NOMO-1 treated with DMSO at 0.1 percent for 48 hours (cell line): ENCODE measurements at regions not wholly inside any gene's neighbourhood (a gene's known extent, or its start where the extent isn't known, plus 50 kb on each side); places are given as distances from the start of the nearest gene placed in this dataset.
"Not testable (repeated sequence)": the region's sequence is repeated elsewhere in the genome, so short reads cannot be mapped to it uniquely, and the experiment has no call there.

Source experiments
- DNase-seq: peaks from one replicate; lab custom pipeline; 2025; ENCODE audit not compliant: unreplicated experiment; lab: John Stamatoyannopoulos, UW

DNA sequence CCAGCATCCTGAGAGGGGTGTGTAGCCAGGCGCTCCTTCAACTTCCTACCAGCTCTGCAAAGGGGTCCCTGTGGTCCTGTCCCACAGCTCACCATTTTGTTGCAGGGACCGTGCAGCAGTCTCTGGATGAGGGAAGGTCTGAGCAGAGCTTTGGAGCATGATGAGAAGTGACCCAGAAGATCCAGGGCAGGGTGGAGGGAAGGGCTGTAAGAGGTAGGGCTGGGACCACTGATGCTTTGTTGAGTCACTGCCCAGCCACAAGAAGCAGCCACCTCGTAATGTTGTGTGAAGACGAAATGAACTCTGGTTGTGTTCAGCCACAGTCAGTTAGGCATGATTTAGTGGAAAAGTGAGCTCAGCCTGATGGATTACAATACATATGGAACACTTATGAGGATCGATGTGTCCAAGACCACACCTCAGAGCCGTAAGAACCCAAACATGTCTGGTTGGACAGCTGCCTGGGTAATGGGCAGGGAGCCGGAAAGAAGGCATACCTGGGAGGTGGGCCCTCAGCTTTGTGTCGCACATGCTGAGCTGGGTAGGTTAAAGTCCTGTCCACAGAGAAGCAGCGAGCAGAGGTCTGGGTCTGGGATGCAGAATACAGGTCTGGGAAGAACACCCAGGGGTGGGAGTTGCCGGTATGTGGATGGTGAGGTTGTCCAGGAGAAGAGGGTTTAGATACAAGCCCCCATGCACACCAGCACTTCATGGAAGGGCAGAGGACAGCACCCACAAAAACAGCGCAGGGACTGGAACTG lies 250.1 kb downstream of the GADD45G start:
- DNase-seq, result no peak

DNA sequence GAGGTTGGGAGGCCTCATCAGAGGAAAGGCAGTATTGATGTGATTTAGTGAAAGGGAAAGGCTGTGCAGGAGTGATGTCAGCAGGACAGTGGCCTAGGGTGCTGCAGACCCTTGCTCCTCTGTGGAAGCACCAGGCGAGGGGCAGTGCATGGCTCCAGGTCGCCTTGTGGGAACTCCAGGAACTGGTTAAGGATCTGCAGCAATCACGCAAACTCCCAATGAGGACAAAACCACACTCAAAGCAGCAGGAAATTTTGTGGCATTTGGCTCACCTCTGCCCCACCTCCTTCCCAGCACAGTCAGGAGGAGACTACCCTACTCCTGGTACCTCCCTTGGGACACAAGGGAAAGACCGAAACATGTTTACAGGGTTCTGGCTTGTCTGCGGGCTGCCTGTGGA lies 251.5 kb downstream of the GADD45G start:
- DNase-seq, result not testable (repeated sequence)

DNA sequence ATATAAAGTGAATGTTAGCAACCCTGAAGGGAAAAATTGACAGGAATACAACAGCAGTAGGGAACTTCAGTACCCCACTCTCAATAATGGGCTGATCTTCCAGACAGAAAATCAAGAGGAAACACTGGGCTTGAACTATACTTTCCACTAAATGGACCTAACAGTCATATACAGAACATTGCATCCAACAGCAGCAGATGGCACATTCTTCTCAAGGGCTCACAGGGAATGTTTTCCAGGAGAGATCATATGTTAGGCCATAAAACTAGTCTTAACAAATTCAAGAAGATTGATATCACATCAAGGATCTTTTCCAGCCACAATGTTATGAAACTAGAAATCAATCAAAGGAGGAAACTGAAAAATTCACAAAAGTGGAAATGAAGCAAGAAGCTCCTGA lies 252.1 kb downstream of the GADD45G start:
- DNase-seq, result not testable (repeated sequence)

DNA sequence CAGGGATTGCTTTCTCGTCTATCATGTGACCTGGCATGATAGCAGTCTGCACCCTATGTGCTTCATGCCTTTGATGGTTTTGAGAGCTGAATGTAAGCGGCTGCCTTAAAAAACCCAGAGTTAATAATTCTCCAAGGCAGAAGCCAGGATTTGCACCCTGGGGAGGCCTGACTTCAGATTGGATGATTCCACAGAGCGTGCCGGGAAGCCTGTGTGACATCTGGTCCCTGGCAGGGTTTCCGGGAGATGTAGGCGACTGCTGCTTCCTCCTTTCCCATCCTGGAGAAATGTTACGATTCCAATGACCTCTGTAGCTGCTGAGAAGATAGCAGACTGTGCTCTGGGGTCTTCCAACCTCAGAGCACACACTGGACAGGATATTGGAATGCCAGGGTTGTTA lies 255.0 kb downstream of the GADD45G start:
- not testable (repeated sequence) for DNase-seq

DNA sequence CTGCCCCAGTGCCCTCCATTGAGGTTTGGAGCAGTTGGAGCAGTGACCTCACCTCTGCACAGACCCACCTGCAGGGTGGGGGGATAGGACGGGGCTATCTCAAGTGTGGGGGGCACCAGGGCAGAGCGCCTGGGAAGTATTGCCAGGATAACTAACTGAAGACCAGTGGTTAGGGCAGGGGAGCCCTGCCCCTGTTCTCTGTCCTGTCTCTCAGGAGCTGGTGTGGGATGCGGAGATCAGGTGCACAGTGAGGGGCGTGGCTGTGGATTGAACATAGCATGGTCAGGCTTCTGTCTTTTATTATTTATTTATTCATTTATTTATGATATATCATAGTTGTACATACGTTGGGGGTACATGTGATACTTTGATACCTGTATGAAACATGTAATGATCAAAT lies 256.6 kb downstream of the GADD45G start:
- not testable (repeated sequence) for DNase-seq

DNA sequence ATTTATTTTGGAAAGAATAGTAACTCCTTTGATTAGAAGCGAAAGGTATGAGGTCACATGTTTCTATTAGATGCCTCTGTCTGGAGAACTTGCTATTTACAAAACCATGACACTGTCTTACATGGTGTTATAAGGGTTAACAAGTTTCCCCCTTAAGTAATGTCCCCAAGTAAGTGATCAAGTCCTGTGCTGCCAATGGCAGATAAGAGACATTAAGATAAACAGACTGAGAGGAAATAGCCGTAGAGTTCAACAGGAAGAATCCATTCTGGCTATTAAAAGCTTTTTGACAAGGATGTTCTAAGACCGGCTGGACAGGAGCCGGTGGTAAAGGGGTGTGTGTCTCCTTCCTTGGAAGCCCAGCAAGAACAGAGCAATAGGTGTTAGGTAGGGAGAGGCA lies 257.5 kb downstream of the GADD45G start:
- no peak for DNase-seq

DNA sequence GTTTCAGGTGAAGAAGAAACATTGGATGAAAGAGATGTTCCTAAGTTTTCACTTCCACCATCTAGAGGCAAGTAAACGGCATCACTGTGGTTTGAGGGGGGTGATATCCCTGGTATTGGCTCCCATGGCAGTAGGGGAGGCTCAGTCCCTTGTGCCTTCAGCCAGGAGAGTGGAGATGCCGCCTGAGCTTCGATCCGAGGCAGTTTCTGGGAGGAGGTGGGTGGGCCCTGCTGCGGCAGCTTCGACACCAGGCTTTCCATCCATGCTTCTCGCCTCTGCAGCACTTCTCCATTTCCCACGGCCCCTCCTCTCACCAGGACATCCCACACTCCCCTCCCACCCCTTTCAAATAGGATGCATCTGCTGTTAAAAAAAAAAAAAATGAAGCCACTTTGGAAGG lies 258.3 kb downstream of the GADD45G start:
- no peak for DNase-seq

DNA sequence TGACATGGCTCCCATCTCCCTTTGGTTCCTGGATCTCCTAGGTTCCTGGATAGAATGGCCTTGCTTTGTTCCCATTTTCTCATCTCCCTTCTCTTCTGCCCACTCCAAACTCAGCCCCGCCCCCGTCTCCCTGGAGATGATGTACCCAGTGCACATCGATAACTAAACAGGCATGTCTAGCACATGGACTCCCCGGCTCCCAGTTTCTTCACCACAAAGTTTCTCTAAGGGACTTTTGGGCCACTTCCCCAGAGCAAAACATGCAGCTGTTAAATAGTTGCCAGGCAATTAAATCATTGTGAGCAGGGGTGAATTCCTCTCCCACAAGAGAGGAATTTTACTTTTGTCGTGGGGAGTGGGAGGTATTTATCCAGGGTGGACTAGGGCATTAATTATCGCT lies 259.0 kb downstream of the GADD45G start:
- DNase-seq, result no peak

DNA sequence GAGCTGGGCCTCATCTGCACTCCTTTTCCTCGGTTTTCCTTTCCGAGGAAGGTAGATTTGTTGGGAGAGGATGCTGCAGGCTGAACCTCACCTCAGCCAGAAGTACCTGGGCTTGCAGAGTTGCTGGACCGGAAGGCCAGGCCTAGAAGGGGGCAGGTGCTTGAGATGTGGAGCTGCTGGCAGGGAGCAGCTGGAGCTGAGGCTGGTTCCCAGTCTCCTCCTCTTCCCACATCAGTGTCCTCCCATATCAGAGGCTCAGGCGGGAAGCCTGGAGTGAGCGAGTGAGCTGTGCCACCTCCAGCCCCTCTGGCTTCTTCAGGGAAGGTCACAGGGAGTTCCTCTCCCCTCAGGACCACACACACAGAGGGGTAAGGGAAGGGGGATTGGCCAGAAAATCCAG lies 259.4 kb downstream of the GADD45G start:
- no peak for DNase-seq

DNA sequence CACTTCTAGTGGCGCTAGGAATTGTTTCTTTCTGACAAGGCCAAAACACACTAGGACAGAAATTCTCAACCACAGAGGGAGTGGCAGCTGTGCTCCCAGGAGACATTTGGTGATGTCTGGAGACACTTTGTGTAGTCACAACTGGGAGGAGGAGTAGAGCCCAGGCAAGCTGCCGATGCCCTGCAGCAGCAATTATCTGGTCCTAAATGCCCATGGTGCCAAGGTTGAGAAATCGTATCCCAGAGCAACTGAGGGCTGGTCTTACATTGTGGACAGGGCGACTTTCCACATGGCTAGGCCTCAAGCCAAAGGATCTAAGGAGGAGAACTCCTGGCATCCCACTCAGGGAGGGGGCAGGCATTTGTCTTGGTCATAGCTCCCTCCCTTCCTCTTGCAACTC lies 259.9 kb downstream of the GADD45G start:
- no peak for DNase-seq

DNA sequence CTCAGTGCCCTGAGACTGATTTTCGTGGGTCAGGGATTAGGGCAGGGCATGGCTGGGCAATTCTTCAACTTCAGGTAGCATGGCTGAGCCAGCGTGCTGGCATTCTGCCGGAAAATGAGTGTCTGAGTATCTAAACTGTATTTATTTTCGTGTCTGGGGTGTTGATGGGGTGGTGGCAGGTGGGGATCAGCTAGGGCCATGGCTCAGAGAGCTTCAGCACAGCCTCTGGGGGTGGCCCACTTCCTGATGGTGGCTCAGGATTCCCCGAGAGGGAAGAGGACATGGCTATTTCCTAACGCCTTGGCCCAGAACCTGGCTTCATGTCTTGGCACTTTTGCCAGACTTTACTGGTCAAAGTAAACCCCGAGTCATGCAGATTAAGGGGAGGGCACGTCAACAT lies 260.5 kb downstream of the GADD45G start:
- no peak for DNase-seq

DNA sequence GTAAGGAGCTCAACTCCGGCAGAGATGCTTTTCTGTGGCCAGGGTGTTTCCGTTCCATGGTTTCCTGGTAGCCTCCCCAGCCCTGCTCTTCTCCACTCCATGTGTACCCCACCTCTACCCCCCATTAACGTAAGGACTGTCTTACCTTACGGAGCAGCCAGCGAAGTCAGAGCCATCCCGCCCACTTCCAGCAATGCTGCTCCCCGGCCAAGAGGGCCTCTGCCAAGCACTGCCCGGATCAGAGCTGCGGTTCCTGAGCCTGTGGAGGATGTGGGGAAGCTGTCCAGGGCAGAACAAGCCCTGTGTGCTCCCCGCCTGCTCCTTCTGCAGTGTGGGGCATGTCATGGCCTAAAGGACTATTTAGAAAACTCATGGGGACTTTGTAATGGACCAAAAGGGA lies 261.2 kb downstream of the GADD45G start:
- DNase-seq, result no peak

DNA sequence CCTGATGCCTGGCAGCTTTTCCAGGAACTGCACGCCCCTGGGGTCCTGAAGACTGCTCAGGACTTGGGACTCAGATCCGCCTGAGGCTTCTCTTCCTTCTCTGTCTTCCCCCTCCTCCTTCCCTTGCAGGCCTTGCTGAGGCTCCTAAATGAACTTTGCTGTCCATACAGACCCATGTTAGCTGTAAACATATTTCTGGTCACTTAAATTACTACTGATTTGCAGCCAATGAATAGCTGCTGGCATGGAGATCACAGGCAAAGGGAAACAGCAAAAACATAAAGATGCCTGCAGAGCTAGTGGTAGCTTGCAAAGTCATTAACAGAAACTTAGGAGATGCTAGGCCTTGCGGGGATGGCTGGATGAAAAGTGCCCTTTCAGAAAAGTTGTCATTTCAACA lies 261.9 kb downstream of the GADD45G start:
- DNase-seq, result no peak

DNA sequence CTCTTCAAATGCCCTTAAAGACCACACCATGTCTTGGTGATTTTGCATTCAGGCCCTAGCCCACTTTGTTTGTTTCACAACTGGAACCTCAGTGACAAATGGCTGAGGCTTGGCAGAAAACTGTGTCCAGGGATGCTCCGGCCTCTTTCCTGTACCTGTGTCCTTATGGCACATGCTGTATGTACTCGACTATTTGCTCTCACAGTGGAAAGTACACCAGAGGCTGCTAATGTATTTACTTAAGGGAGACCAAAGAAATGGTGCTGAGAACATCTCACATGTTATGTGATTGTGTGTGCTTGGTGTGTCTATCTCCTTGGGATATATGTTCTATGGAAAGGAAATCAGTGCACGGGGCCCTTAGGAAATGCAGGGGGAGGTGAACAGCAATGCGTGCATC lies 263.3 kb downstream of the GADD45G start:
- DNase-seq, result no peak

DNA sequence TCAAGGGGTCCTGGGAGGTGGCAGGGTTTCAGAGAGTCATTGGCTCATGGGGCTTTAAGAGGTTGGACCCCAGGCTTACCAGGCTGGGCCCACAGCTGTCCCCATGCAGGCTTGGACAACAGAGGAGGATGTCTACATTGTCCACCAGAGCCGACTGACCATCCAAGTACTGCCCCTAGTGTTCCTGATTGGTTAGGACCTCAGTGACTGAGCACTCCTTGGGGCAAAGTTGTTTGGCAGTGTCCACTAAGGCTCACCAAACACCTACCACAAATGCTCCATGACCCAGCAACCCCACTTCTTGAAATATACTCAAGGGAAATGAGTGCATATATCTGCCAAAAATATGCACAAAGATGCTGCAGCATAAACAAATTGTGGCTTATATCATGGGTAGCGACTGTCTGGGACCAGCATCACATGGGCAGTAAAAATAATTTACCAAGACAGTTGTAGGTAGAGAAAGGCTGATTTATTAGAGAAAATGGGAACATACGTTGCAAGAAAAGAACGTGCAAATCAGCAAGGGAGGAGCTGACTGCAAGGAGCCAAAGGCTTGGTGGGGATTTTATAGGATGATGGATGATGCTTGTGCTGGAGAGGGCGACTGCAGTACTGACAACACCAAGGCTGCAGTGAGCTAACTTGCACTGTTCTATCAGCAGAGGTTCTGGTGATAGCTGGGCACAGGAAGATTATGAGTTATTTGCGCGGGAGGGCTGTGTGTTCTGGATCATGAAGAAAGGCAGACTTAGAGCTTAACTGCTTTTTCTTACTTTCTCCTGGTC lies 265.2 kb downstream of the GADD45G start:
- DNase-seq, result no peak

DNA sequence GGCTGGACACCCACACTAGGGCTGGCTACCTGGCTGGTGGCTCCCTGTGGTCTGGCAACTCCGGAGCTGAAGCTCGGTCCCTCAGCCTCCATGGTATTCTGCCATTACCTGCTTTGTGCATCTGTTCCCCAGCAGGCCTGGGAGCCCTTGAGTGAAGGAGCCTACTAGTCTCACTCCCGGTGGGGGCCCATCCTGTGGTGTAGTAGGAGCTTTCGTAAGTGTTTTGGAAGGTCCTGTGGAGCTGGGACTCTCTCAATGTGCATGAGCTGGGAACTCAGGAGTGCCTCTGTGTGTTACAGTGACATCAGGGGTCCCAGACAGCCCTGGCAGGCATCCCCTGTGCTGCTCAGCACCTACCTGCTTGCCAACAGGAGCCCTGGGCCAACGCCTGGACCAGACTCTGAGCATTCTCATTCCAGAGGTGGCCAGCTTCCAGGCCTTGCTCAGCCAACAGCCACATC lies 267.1 kb downstream of the GADD45G start:
- no peak for DNase-seq

DNA sequence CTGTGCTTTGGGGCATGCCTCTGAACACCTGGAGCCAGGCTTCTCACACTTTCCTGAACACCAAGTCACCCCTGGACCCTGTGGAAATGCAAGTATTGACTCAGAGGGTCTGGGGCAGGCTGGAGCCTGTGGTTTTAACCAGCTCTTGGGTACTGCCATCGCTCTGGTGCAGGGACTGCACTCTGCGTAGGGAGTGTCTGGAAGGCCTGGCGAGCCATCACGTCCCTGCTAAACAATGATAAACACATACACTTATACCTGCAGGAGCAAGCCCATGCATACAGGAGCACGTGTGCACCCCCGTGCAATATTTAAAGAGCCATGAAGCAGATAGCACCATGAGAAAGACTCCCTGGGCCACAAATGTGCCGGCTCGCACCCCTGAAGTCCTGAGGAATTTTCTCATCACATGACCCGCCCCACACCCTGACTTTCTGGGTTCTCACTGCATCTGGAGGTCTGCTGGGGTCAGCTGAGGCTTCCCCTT lies 267.7 kb downstream of the GADD45G start:
- no peak for DNase-seq

DNA sequence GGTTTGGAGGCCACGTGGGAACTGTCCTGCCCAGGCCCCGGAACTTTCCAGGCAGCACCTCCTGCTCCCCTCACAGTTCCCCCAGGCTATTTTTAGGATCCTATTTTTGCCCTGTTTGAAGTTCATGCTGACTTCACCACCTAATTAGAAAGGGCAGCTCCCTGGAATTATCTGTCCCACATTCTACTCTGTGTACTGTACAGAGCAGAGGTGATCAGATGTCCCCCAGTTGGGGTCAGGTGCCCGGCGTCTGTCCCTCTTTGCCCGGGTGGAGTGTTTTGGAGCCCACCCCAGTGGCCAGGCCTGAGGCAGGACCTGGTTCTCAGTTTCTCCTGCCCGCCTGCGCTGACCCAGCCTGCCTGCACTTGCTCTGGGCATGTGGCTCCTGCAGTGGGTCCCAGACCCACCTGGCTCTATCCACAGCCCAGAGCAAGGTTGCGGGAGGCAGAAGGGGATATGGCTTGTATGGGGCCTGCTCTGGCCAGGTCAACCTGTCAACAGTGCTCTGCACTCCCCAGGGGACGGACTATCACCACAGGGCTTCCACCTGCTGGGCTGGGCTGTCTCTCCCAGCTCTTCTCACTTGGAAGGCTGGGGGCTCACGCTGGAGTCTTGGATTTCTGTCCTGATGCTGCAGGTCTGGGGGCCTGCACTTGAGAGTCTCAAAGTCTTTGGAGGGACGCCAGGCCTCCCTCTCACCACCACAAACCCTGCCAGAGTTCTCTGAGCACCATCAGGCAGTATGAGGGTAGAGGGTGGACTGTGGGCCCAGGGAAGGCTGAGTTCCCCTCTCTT lies 268.3 kb downstream of the GADD45G start:
- DNase-seq, result no peak

DNA sequence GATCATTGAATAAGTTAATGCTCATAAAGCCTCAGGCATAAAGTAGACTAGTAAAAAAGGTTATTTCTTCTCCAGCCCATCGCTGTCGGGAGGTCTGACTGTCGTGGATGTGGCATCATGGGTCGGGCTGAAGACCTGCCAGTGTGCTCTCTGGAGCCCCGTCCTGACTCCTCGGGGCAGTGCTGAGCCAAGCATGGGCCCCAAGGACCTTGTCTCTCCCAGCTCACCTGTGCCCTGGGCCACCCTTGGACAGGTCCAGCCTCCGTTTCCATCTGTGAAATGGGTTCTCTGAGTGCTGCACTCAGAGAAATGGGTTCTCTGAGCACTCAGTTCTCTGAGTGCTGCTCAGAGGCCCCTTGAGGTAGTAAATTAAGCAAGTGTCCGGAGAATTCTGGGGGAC lies 269.0 kb downstream of the GADD45G start:
- DNase-seq, result no peak

DNA sequence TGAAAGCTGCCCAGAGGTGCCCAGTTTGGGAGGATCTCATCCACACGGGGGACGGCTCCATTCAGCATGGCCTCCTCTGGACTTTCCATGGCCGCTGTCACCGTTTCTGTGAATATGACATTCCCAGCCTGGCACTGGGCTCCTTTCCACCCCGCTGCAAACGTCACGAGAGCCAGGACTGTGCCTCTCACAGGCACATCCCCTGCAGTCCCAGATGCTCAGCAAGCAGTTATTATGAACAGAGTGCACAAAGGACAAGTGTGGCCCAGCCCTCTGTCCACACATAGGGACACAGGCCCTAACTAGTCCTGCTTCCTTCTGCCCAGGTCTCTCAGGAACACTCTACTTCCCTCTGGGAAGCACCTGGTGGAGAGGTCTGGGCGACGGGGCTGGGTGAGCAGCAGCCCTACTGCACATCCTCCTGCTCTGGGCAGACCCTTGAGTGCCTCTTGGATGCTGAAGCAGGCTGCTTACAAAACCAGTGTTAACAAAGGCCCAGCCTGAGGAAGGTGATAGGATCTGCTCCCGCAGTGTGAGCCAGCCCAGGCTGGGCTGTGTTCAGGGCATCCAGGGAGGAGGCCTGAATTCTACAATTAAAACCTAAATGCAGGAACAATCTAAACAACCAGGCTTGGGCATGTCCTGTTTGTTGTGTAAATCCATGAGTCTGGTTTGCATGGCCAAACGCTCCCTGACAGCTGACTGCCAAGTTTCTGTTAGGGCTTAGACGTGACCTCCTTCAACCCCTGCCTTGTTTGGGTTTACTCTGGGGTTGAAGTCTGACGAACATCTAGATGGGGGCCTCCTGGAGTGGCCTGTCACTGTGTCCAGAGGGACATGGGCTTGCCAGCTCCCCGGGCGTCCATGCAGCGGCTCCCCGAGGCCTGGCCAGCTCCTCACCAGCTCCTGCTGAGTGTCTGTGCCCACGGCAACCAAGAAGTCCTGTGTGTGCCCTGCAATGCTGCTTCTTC lies 269.8 kb downstream of the GADD45G start:
- DNase-seq, result no peak
